ENCODE measurements at regions not wholly inside any gene's neighbourhood (a gene's known extent, or its start where the extent isn't known, plus 50 kb on each side); places are given as distances from the start of the nearest gene placed in this dataset.

- TF ChIP-seq CTCF (IDR thresholded peaks at IDR 0.05; ENCODE audit: poor library complexity, severe bottlenecking) (no peak), EP300 (conservative IDR thresholded peaks at IDR 0.05; ENCODE audit: poor library complexity, severe bottlenecking) (no peak), TAF1 (IDR thresholded peaks at IDR 0.05; ENCODE audit: low read depth) (no peak), EZH2 (IDR thresholded peaks at IDR 0.05; ENCODE audit: borderline replicate concordance, insufficient read depth, low read length, poor library complexity, severe bottlenecking) (no peak)
- TF ChIP-seq, protein P1, sequence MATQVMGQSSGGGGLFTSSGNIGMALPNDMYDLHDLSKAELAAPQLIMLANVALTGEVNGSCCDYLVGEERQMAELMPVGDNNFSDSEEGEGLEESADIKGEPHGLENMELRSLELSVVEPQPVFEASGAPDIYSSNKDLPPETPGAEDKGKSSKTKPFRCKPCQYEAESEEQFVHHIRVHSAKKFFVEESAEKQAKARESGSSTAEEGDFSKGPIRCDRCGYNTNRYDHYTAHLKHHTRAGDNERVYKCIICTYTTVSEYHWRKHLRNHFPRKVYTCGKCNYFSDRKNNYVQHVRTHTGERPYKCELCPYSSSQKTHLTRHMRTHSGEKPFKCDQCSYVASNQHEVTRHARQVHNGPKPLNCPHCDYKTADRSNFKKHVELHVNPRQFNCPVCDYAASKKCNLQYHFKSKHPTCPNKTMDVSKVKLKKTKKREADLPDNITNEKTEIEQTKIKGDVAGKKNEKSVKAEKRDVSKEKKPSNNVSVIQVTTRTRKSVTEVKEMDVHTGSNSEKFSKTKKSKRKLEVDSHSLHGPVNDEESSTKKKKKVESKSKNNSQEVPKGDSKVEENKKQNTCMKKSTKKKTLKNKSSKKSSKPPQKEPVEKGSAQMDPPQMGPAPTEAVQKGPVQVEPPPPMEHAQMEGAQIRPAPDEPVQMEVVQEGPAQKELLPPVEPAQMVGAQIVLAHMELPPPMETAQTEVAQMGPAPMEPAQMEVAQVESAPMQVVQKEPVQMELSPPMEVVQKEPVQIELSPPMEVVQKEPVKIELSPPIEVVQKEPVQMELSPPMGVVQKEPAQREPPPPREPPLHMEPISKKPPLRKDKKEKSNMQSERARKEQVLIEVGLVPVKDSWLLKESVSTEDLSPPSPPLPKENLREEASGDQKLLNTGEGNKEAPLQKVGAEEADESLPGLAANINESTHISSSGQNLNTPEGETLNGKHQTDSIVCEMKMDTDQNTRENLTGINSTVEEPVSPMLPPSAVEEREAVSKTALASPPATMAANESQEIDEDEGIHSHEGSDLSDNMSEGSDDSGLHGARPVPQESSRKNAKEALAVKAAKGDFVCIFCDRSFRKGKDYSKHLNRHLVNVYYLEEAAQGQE (IDR thresholded peaks at IDR 0.05; ENCODE audit: borderline replicate concordance): no peak
Observed at GRCh38 chr3:6697722-6698121, 163.2 kb upstream of the GRM7 start.
